Hepatocyte (in vitro differentiated cells): ENCODE measurements at regions not wholly inside any gene's neighbourhood (a gene's known extent, or its start where the extent isn't known, plus 50 kb on each side); places are given as distances from the start of the nearest gene placed in this dataset.
A peak's percentile ranks its signal among the peaks of the same experiment; 100 is the strongest.

Experiments
- DNase-seq: peaks from one replicate; pipeline ENCODE4 v3.0.0-alpha.2; 2016; ENCODE audit warnings: low spot score
- H2AFZ ChIP-seq: fragments of 200-600 bp; sonication (generic); 2 replicates; pipeline ENCODE4 v1.6.0; 2016; ENCODE audit warnings: antibody characterized with exemption, mild to moderate bottlenecking
- H3K27ac ChIP-seq: fragments of 200-600 bp; sonication (generic); 2 replicates; pipeline ENCODE4 v1.5.1; 2016; ENCODE audit warnings: mild to moderate bottlenecking
- H3K27me3 ChIP-seq: fragments of 200-600 bp; sonication (generic); 2 replicates; pipeline ENCODE4 v1.6.1; 2016
- H3K36me3 ChIP-seq: fragments of 200-600 bp; sonication (generic); replicated peaks from 2 replicates; pipeline ENCODE4 v1.5.1; 2016; ENCODE audit warnings: low read depth; ENCODE audit not compliant: insufficient read depth
- H3K4me1 ChIP-seq: fragments of 200-600 bp; sonication (generic); 2 replicates; pipeline ENCODE4 v1.5.1; 2016; ENCODE audit warnings: mild to moderate bottlenecking, moderate library complexity; ENCODE audit not compliant: insufficient read depth
- H3K4me2 ChIP-seq: fragments of 200-600 bp; sonication (generic); 2 replicates; pipeline ENCODE4 v1.6.0; 2016
- H3K4me3 ChIP-seq: fragments of 200-600 bp; sonication (generic); 2 replicates; pipeline ENCODE4 v1.5.1; 2016; ENCODE audit warnings: mild to moderate bottlenecking
- H3K79me2 ChIP-seq: fragments of 200-600 bp; sonication (generic); 2 replicates; pipeline ENCODE4 v1.6.0; 2017; ENCODE audit warnings: mild to moderate bottlenecking
- H3K9me2 ChIP-seq: fragments of 200-600 bp; sonication (generic); replicated peaks from 2 replicates; pipeline ENCODE4 v1.6.0; 2017; ENCODE audit warnings: mild to moderate bottlenecking; ENCODE audit not compliant: insufficient read depth
- H3K9me3 ChIP-seq: fragments of 200-600 bp; sonication (generic); 2 replicates; pipeline ENCODE4 v1.5.1; 2016; ENCODE audit warnings: low read depth, mild to moderate bottlenecking
- H4K20me1 ChIP-seq: fragments of 200-600 bp; sonication (generic); 2 replicates; pipeline ENCODE4 v1.6.0; 2016; ENCODE audit warnings: mild to moderate bottlenecking; ENCODE audit not compliant: insufficient read depth, poor library complexity, severe bottlenecking
- CTCF ChIP-seq: fragments of 200-600 bp; sonication (generic); IDR thresholded peaks from 2 replicates; pipeline ENCODE4 v1.5.1; 2016; ENCODE audit warnings: antibody characterized with exemption, mild to moderate bottlenecking; ENCODE audit not compliant: poor library complexity
- EZH2 ChIP-seq: fragments of 200-600 bp; sonication (generic); IDR thresholded peaks from 2 replicates; pipeline ENCODE4 v1.6.1; 2016; ENCODE audit warnings: antibody characterized with exemption, mild to moderate bottlenecking, borderline replicate concordance
- EZH2phosphoT487 ChIP-seq: fragments of 200-600 bp; sonication (generic); IDR thresholded peaks from one replicate; pipeline ENCODE4 v1.6.1; 2018; ENCODE audit warnings: antibody characterized with exemption, mild to moderate bottlenecking, low read depth, moderate library complexity; ENCODE audit not compliant: unreplicated experiment, severe bottlenecking
- WGBS: methylation state at CpG from one replicate; pipeline ENCODE4 v1.1.6; 2016; ENCODE audit warnings: low lambda C conversion rate; ENCODE audit errors: missing lambda C conversion rate; 5-methylcytosine and 5-hydroxymethylcytosine counted together

- Histone ChIP-seq H3K9me2 (no peaks in the 10 kb centered on the region), H3K27me3 (no peaks in the 10 kb centered on the region), H3K36me3 (no peaks in the 10 kb centered on the region), H2AFZ (no peak overlapping the region), H4K20me1 (no peaks in the 10 kb centered on the region), H3K9me3 (no peaks in the 10 kb centered on the region), H3K4me3 (no peak overlapping the region), H3K79me2 (no peaks in the 10 kb centered on the region), H3K4me1 (peaks cover 39% of the 10 kb centered on the region), H3K4me2 (no peak overlapping the region), H3K27ac (peak overlapping the region; percentile 45)
- no peak for DNase-seq
- no peak for TF ChIP-seq EZH2
- no peak for TF ChIP-seq CTCF
- TF ChIP-seq EZH2phosphoT487: no peak
- WGBS: 70% methylated on average over 5 of the region's 5 CpGs
Measured at GRCh38 chr2:41924024-41924423, 123.8 kb upstream of the PKDCC start.

DNA sequence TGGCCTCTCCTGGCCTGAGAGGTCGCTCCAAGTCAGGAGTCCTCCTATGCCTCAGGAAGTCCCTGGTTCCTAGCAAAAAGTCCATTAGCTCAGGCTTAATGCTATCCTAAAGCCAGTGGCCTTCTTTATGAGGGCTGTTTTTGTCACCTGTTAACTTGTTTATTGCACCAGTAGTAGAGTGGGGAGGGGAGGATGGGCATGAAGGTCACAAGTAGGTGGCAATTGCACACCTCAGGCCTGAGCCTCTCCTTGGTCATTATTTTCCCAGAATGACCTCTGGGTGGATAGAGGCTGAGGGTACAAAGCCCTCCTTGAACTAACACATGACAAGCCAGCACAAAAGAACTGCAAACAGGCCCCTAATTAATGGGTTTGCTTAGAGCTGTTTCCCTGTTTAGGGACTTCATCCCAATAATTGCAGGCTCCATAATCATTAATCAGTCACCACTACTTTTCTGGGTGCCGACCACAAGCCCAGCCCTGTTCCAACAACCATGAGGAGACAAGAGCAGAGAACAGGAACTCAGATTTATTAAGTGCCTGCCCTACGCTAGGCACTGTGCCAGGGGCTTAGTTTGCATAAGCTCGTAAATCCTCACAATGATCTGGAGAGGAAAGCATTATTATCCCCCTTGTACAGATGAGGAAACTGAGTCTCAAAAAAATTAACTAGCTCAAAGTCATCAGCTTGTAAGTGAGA is 123.0 kb upstream of the PKDCC start:
- no peaks in the 10 kb centered on the region for H3K27me3 ChIP-seq
- 72% methylated on average over 4 of the region's 4 CpGs for WGBS
- TF ChIP-seq EZH2: no peak
- TF ChIP-seq CTCF: no peak
- no peak for TF ChIP-seq EZH2phosphoT487

DNA sequence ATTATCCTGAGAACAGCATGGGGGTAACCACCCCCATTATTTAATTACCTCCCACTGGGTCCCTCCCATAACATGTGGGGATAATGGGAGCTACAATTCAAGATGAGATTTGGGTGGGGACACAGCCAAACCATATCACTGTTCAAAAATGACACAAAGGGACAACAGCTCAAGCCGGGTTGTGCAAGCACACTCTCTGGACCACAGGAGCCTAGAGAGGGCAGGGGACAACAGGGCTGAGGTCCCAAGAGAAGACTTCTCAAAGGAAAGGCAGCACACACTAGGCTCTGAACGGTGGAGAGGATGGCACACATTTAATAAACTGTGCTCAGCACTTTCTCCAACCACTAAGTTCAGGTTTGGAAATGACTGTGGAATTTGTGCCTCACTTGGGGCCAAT is 122.1 kb upstream of the PKDCC start:
- Histone ChIP-seq H3K36me3 (no peaks in the 10 kb centered on the region), H4K20me1 (no peaks in the 10 kb centered on the region), H3K4me2 (no peak overlapping the region), H3K9me3 (no peaks in the 10 kb centered on the region), H2AFZ (no peak overlapping the region), H3K27me3 (no peaks in the 10 kb centered on the region), H3K4me1 (peaks cover 39% of the 10 kb centered on the region), H3K9me2 (no peaks in the 10 kb centered on the region), H3K79me2 (no peaks in the 10 kb centered on the region), H3K27ac (peak overlapping the region; percentile 68), H3K4me3 (no peak overlapping the region)
- no peak for TF ChIP-seq CTCF
- no peak for TF ChIP-seq EZH2phosphoT487
- TF ChIP-seq EZH2: no peak
- 91% methylated on average over 2 of the region's 2 CpGs for WGBS
- DNase-seq: no peak

More for the DNA sequence above, 123.0 kb upstream of the PKDCC start:
- no peaks in the 10 kb centered on the region for H4K20me1 ChIP-seq
- H3K9me3 ChIP-seq: no peaks in the 10 kb centered on the region
- no peak overlapping the region for H3K4me3 ChIP-seq
- H3K4me2 ChIP-seq: no peak overlapping the region
- H3K36me3 ChIP-seq: no peaks in the 10 kb centered on the region
- no peaks in the 10 kb centered on the region for H3K79me2 ChIP-seq
- DNase-seq: no peak
- H3K4me1 ChIP-seq: peaks cover 39% of the 10 kb centered on the region
- no peaks in the 10 kb centered on the region for H3K9me2 ChIP-seq
- no peak overlapping the region for H2AFZ ChIP-seq
- H3K27ac ChIP-seq: no peak overlapping the region
